K562 (cell line): ENCODE measurements at regions not wholly inside any gene's neighbourhood (a gene's known extent, or its start where the extent isn't known, plus 50 kb on each side); places are given as distances from the start of the nearest gene placed in this dataset.

Source experiments
- ATAC-seq: fragments of 200-7000 bp; cut with Tn5 transposase; 3 replicates; pipeline ENCODE4 v1.9.1; 2020; ENCODE audit warnings: moderate library complexity
- BruUV-seq: library from RNA; stranded (reverse); fragments of 400-500 nt; replicated peaks from 2 replicates; lab custom pipeline; 2021; lab: Mats Ljungman, UMichigan
- CTCF ChIA-PET: fragments of 300-600 bp; formaldehyde crosslinking; extraction: SDS; loops from one replicate; lab custom pipeline; 2021; ENCODE audit warnings: low intra/inter-chr PET ratio; lab: Yijun Ruan, JAX
- POLR2A ChIA-PET: fragments of 300-600, 350-650 bp; sonication (Branson Sonifier 250); formaldehyde crosslinking; extraction: SDS; loops from one replicate; lab custom pipeline; 2021; ENCODE audit warnings: antibody characterized with exemption, inconsistent platforms; lab: Yijun Ruan, JAX
- DNase-seq, 4 experiments: peaks; one replicate each; pipeline versions ENCODE4 v3.0.0 to v3.0.0-alpha.2; 2011 to 2018; ENCODE audit warnings: low spot score in 3 of 4, mixed read lengths in 3 of 4; ENCODE audit errors: extremely low read depth in 1 of 4
- FAIRE-seq: peaks from 2 replicates; lab custom pipeline; 2011; peaks lifted over from hg19 to GRCh38; lab: Jason Lieb, UNC
- H2AFZ ChIP-seq: 2 replicates; pipeline ENCODE4 v1.6.0; 2011; ENCODE audit warnings: low read depth, low read length, control low read depth, inconsistent platforms
- H3K27ac ChIP-seq: fragments of 200-600 bp; 3 replicates; pipeline ENCODE4 v1.8.0; 2011; ENCODE audit warnings: low read depth, mild to moderate bottlenecking, control low read depth, inconsistent platforms, low read length, moderate library complexity, mixed read lengths; ENCODE audit errors: extremely low read depth
- H3K27me3 ChIP-seq, 2 experiments: fragments of 300-600 bp in 1 of 2; 2 replicates in 1 of 2; 3 replicates in 1 of 2; pipeline versions ENCODE4 v1.6.0 to v1.8.0; 2011; ENCODE audit warnings: inconsistent platforms in 2 of 2, low read length in 2 of 2, mild to moderate bottlenecking in 1 of 2, mixed read lengths in 1 of 2, moderate library complexity in 1 of 2; ENCODE audit not compliant: control insufficient read depth in 2 of 2, insufficient read depth in 2 of 2
- H3K36me3 ChIP-seq: fragments of 300-600 bp; 3 replicates; pipeline ENCODE4 v1.8.0; 2011; ENCODE audit warnings: mild to moderate bottlenecking, low read length, inconsistent platforms; ENCODE audit not compliant: control insufficient read depth, insufficient read depth
- H3K4me1 ChIP-seq, 2 experiments: fragments of 200-600 bp in 1 of 2; replicated peaks in 1 of 2; 2 replicates in 1 of 2; 3 replicates in 1 of 2; pipeline versions ENCODE4 v1.5.1 to v1.8.0; 2011; ENCODE audit warnings: inconsistent platforms in 2 of 2, low read length in 2 of 2, mild to moderate bottlenecking in 1 of 2, mixed read lengths in 1 of 2, moderate library complexity in 1 of 2; ENCODE audit not compliant: control insufficient read depth in 2 of 2, insufficient read depth in 2 of 2
- H3K4me2 ChIP-seq: 2 replicates; pipeline ENCODE4 v1.6.1; 2011; ENCODE audit warnings: low read length, control low read depth, inconsistent platforms, mixed read lengths; ENCODE audit not compliant: insufficient read depth
- H3K4me3 ChIP-seq: fragments of 200-600 bp; sonication (generic), shearing (Covaris generic); 2 replicates; pipeline ENCODE4 v1.5.1; 2016; ENCODE audit warnings: control low read depth, inconsistent platforms
- H3K79me2 ChIP-seq: fragments of 200-600 bp; 3 replicates; pipeline ENCODE4 v1.8.0; 2011; ENCODE audit warnings: low read length, inconsistent platforms; ENCODE audit not compliant: control insufficient read depth, insufficient read depth
- H3K9ac ChIP-seq, 2 experiments: 2 replicates each; pipeline versions ENCODE4 v1.6.0 to v1.6.1; 2011; ENCODE audit warnings: low read depth in 2 of 2, low read length in 2 of 2, control low read depth in 1 of 2, inconsistent platforms in 1 of 2, mild to moderate bottlenecking in 1 of 2, mixed read lengths in 1 of 2; ENCODE audit not compliant: insufficient read depth in 1 of 2
- H3K9me1 ChIP-seq: one replicate; pipeline ENCODE4 v1.6.0; 2011; ENCODE audit warnings: inconsistent platforms, mild to moderate bottlenecking, low read length, moderate library complexity; ENCODE audit not compliant: control insufficient read depth, insufficient read depth
- H3K9me3 ChIP-seq: replicated peaks from 2 replicates; pipeline ENCODE4 v1.5.1; 2011; ENCODE audit warnings: low read depth, low read length, inconsistent platforms; ENCODE audit not compliant: control insufficient read depth, insufficient read depth
- H4K20me1 ChIP-seq: replicated peaks from 2 replicates; pipeline ENCODE4 v1.6.1; 2011; ENCODE audit warnings: low read length, inconsistent platforms, mixed read lengths; ENCODE audit not compliant: control insufficient read depth, insufficient read depth
- BRF2 ChIP-seq: IDR thresholded peaks from 3 replicates; pipeline ENCODE4 v1.6.1; 2011; ENCODE audit warnings: borderline replicate concordance, mild to moderate bottlenecking; ENCODE audit not compliant: insufficient read length, insufficient read depth
- CCNT2 ChIP-seq: IDR thresholded peaks from 2 replicates; pipeline ENCODE4 v1.6.1; 2011; ENCODE audit warnings: borderline replicate concordance, low read depth, mild to moderate bottlenecking, moderate library complexity, mixed read lengths, low read length; ENCODE audit not compliant: insufficient read length; ENCODE audit errors: extremely low read depth
- KAT8 ChIP-seq: fragments of 450-650 bp; IDR thresholded peaks from 2 replicates; pipeline ENCODE4 v1.6.1; 2016; ENCODE audit warnings: low read depth, mild to moderate bottlenecking
- LEF1 ChIP-seq: fragments of 450-650 bp; IDR thresholded peaks from 2 replicates; pipeline ENCODE4 v1.6.1; 2016; ENCODE audit warnings: mild to moderate bottlenecking
- MTA2 ChIP-seq: fragments of 450-650 bp; IDR thresholded peaks from 2 replicates; pipeline ENCODE4 v1.6.1; 2016; ENCODE audit warnings: low read depth
- SUPT5H ChIP-seq: fragments of 450-650 bp; IDR thresholded peaks from 2 replicates; pipeline ENCODE4 v1.6.1; 2016
- TGIF2 ChIP-seq: sonication (generic); formaldehyde crosslinking; IDR thresholded peaks from 2 replicates; pipeline ENCODE4 v1.8.1; 2022; ENCODE audit warnings: mild to moderate bottlenecking, missing genetic modification reagents, moderate library complexity
- ZNF778 ChIP-seq: fragments of 450-650 bp; formaldehyde crosslinking; IDR thresholded peaks from 2 replicates; pipeline ENCODE4 v1.4.0; 2020; ENCODE audit warnings: mild to moderate bottlenecking, moderate library complexity
- WGBS: fragments of 100-300 bp; shearing (Covaris generic); methylation state at CpG from one replicate; pipeline ENCODE4 v1.1.6; 2016; ENCODE audit warnings: low coverage, mixed read lengths; ENCODE audit not compliant: insufficient coverage; ENCODE audit errors: missing lambda C conversion rate; 5-methylcytosine and 5-hydroxymethylcytosine counted together
- in situ Hi-C: fragments of 300-500 bp; cut with MboI; formaldehyde crosslinking; loops from 4 replicates; pipeline ENCODE4 v1.15.0; 2018; ENCODE audit warnings: inconsistent platforms, mixed read lengths
- intact Hi-C: fragments of 100-400 bp; cut with micrococcal nuclease; formaldehyde crosslinking; loops from 2 replicates; pipeline ENCODE4 v1.14.2; 2022
- TF ChIP-seq, protein P1 (sequence below): fragments of 250-450 bp; sonication (Bioruptor Pico); IDR thresholded peaks from 2 replicates; pipeline ENCODE4 v1.5.0; 2021; ENCODE audit warnings: mild to moderate bottlenecking, moderate library complexity

DNA sequence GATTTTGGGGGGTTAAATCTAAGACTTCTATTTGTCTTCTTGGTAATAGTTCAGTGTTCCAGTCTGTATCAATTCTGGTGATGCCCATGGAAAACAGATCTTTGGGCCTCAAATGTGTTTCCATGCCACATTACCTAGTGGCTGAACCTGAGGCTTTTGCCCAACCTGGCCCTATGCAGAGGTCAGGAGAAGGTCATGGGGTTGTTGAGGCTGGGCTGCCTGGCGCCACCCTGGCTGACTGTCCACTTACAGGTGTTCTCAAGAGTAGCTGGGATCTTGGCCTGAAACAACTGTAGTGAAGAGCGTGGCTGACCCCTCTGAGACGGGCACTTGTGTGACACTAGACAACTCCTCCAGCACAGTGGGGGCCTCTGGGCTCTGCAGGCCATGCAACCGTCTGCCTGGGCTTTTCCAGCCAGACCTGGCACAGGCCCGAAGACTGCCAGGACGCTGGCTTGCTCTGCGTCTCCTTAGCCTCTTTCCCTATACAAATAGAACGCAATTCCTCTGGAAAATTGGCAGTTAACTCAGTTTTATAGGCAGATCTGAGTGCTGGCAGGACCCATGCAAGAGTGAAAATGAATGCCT, 127.8 kb downstream of the TRIM43 start (continued):
- TF ChIP-seq, protein P1, sequence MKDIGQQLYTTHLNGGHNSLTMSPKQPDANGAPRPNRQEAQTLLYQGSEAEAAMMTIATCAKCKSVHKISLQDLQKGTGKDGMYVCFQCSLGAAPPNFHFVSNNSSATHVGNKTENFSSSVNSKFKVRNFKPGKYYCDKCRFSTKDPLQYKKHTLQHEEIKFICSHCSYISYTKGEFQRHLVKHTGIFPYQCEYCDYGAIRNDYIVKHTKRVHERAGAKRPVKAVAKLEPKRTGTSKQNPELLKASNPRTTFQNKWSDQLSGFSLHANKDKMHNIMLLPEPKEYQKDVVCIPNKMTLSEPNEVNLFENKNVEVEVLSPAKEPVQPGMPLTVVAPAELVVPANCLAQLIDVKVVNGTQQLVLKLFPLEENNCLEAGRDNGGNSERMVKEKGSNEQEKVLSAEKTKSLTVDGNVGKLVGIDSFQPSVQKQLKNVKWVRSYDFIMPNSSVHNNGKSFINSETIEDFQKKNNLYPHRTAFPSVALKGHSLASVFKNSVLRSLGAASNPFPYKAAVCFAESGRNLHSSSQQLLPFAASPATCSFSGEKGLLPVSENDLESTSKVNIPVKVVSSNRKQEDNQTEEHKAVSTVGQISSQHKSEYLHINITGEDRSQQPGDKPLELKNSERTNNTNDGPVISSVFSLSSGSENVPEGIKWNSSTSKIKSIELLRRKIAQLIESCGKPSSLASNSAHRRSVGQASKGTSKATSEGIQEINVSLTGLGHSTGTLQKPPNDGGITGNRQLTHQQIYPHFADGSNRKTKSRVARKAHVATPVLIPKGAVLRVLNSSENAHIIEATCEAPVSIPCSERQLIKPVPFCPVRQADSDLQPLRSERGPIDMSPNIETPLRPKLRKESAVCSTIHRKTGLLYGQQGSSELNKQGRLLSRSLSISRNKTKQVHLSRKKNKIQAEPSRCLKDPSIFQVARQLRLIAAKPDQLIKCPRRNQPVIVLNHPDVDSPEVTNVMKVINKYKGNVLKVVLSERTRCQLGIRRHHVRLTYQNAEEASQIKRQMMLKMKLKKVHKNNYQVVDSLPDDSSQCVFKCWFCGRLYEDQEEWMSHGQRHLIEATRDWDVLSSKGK (CRISPR knock-in tag) = no peak

DNA sequence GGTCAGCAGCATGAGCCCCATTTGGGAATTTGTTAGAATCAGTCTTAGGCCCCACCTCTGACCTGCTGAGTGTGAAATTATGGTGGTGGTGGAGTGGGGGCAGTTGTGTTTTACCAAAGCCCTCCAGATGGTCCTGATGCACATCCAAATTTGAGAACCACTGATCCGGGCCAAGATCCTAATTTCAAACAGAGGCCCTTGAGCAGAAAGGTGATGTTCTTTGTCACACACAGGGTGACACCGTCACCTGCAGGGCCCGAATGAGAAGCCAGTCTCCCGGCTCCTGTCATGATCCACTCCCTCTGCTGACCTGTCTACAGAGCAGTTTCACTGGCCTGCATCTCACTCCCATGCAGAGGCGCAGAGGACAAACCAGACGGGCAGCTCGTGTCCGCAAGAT, 129.9 kb downstream of the TRIM43 start:
- H3K4me1 ChIP-seq = no peaks in the 10 kb centered on the region
- ChIA-PET CTCF (no interaction called here), POLR2A (interaction anchor here (0.6 kb wide), 1 partner anchor 381 kb away, joined by 3 read pairs; no protein-coding TSS in a partner anchor)
- no peaks in the 10 kb centered on the region for H3K79me2 ChIP-seq
- H3K9me1 ChIP-seq = no peaks in the 10 kb centered on the region
- no TSS peak for BruUV-seq
- intact Hi-C loops (loop anchor here (10.0 kb wide), 1 partner anchor 337 kb away; no protein-coding TSS in a partner anchor), in situ Hi-C loops (no loop called here)
- no peaks in the 10 kb centered on the region for H3K9me3 ChIP-seq
- H3K36me3 ChIP-seq = no peaks in the 10 kb centered on the region
- H3K4me3 ChIP-seq = no peak overlapping the region
- DNase-seq (no peak), FAIRE-seq (no peak), ATAC-seq (no peak)
- peaks cover 0 to 4% of the 10 kb centered on the region in 2 experiments; a peak in 1 of 5 replicates for H3K27me3 ChIP-seq
- 5% methylated on average over 8 of the region's 8 CpGs for WGBS
- no peak overlapping the region for H3K4me2 ChIP-seq
- no peak overlapping the region for H3K9ac ChIP-seq
- H4K20me1 ChIP-seq = no peaks in the 10 kb centered on the region
- no peak overlapping the region for H3K27ac ChIP-seq
- no peak overlapping the region for H2AFZ ChIP-seq
- no peak for TF ChIP-seq ZNF778 (CRISPR knock-in tag)
- no peak for TF ChIP-seq MTA2
- TF ChIP-seq KAT8 = no peak
- no peak for TF ChIP-seq BRF2
- TF ChIP-seq CCNT2 = no peak
- TF ChIP-seq SUPT5H = no peak
- no peak for TF ChIP-seq LEF1
- no peak for TF ChIP-seq TGIF2 (CRISPR knock-in tag)
